G401.6 (cell line): ENCODE measurements at regions not wholly inside any gene's neighbourhood (a gene's known extent, or its start where the extent isn't known, plus 50 kb on each side); places are given as distances from the start of the nearest gene placed in this dataset.
"Not testable (repeated sequence)": the region's sequence is repeated elsewhere in the genome, so short reads cannot be mapped to it uniquely, and the experiment has no call there.

Experiments
- FAIRE-seq: peaks from 2 replicates; lab custom pipeline; 2012; peaks lifted over from hg19 to GRCh38; lab: Jason Lieb, UNC

DNA sequence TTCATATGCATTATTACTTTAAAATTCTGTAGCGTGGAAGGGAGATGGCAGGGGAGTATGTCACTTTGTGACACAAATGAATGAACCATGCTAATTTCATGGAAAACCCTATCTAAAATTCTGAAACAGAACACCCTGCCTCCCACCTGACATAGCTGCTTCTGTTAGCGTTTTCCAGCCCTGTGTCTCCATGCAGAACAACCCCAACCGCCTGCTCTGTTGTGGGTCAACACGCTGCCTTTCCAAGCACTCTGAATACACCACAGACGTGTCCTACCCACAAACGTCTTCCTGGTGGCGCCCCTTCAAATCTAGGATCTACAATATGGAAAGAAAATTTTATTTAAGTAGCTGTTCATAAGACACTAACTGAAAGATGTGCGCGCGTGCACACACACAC lies 238.6 kb downstream of the TRIML1 start:
- FAIRE-seq, result no peak

DNA sequence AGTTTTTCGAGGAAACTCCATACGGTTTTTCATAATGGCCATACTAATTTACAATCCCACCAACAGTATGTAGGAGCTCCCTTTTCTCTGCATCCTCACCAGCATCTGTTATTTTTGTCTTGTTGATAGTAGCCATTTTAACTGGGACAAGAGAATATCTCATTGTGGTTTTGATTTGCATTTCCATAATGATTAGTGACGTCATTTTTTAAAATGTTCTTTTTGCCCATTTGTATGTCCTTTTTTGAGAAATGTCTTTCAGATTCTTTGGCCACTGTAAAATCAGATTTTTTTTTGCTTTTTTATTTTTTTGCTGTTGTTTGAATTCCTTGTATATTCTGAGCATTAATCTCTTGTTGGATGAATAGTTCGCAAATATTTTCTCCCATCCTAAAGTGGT lies 243.9 kb downstream of the TRIML1 start:
- no peak for FAIRE-seq

GRCh38 chr4:188387179-188387791 lies 248.0 kb downstream of the TRIML1 start:
- FAIRE-seq, result no peak

GRCh38 chr4:188391349-188391748 lies 252.1 kb downstream of the TRIML1 start:
- not testable (repeated sequence) for FAIRE-seq

GRCh38 chr4:188396037-188396436 lies 256.8 kb downstream of the TRIML1 start:
- no peak for FAIRE-seq

DNA sequence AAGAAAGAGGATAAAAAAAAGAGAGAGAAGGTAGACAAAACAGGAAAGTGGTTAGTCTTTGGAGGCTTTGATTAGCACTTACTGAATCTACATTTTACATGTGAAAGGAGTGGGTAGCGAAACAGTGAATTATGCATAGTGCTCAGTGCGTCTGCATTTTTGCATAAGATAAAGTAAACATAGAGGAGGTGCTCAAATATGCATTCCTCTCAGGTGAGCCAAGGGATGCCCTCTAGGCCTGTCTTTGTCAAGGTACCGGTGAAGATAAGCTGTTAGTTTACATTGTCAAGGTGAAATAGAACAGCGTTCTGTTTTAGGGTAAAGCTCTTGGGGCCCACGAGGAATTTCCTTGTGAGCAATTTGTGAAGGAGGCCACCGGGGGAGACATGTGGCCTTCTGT lies 260.6 kb downstream of the TRIML1 start:
- FAIRE-seq, result no peak

DNA sequence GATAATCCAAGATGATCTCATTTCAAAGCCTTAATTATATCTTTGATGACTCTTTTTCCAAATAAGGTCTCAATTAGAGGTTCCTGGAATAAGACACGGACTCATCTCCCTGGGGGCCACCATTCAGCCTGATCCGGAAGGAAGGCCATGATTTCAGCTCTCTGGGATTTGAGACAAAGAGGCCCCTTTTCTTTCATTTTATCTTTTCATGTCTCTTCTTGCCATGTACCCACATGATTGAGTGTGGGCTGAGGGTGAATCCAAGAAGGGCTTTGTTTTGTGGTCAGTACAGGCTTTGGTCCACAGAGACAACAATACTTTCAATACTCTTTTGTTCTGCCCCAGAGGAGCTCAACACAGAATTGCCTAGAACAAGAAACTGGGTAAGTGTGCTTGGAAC lies 261.2 kb downstream of the TRIML1 start:
- FAIRE-seq, result no peak

- no peak for FAIRE-seq
Observed at GRCh38 chr4:188403272-188403671, 264.0 kb downstream of the TRIML1 start.

DNA sequence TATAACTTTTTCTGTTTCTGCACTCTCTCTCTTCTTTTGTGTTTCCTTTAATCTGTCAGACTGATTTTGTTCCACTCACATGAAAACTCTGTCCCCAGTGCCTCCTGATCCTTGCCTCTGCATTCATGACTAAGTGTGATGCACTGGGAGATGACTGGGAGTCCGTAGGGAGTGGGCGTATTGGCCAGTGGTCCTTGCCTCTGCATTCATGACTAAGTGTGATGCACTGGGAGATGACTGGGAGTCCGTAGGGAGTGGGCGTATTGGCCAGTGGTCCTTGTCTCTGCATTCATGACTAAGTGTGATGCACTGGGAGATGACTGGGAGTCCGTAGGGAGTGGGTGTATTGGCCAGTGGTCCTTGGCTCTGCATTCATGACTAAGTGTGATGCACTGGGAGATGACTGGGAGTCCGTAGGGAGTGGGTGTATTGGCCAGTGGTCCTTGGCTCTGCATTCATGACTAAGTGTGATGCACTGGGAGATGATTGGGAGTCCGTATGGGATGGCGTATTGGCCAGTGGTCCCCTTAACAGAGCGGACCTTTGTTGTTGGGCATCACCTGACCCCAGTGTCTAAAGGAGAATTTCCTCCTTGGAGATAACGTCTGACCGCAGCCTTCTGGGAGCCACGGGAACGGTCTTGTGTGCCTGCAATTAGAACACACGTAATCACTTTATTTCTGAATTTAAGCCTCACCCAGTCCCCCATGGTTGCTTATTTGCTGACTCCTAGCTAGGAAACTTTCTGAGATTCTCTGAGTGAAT lies 266.0 kb downstream of the TRIML1 start:
- not testable (repeated sequence) for FAIRE-seq

DNA sequence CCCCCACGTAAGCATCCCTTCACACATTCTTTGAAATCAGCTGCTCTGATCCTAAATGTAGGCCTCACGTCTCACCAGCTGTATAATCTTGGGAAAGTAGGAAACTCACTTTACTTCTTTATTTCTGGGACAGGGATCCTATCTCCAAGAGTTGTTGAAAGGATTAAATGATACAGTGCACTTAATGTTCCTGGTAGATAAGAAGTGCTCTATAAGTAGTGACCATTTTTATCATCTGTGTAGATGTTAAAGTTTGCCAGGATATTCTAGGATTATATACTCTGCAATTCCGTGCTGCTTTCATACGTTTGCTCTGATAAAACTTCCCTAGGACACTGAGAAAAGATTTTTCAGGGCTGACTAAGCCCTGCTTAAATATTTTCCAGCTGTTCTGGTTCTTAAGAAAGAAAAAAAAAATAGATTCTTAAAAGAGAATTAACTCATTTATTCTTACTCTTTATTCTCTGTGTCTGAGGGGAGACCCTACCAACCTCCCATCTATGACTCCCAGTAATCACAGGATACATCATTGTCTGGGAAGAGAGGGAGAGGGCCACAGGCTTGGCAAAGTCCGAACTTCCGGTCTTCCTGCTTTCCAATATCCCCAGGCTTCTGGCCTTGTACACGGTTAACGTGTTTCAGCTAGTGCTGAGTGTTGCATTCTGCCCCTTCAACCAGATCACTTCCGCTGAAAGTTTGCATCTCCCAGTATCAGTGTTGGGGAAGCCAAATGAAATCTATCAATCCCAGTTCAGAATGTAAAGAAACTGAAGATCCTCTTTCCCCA lies 269.2 kb downstream of the TRIML1 start:
- no peak for FAIRE-seq

- no peak for FAIRE-seq
Observed at GRCh38 chr4:188409851-188410250, 270.6 kb downstream of the TRIML1 start.

GRCh38 chr4:188411805-188412204 lies 272.6 kb downstream of the TRIML1 start:
- no peak for FAIRE-seq

DNA sequence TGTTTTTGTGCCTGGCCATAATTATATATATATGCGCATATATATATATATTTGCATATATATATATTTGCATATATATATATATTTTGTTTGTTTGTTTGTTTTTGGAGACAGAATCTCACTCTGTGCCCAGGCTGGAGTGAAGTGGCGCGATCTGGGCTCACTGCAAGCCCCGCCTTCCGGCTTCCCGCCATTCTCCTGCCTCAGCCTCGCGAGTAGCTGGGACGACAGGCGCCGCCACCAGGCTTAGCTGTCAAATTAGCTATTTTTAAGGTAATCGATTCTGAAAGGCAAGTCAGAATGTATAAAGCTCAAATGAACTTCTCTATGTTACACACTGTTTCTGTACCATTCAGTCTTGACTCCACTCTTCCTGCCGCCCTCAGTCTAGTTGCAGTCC lies 273.3 kb downstream of the TRIML1 start:
- FAIRE-seq, result no peak

DNA sequence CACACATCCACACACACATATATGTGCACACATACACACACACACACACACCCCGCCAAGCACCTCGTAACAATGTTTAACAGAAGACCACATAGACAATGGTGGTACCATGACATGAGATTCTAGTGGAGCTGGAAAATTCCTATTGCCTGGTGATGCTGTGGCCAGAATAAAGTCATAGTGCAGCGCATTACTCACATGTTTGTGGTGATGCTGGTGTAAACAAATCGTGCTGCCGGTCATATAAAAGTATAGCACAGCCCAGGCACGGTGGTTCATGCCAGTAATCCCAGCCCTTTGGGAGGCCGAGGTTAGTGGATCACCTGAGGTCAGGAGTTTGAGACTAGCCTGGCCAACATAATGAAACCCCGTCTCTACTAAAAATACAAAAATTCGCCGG lies 275.2 kb downstream of the TRIML1 start:
- no peak for FAIRE-seq

- no peak for FAIRE-seq
Observed at GRCh38 chr4:188417181-188417580, 277.9 kb downstream of the TRIML1 start.

DNA sequence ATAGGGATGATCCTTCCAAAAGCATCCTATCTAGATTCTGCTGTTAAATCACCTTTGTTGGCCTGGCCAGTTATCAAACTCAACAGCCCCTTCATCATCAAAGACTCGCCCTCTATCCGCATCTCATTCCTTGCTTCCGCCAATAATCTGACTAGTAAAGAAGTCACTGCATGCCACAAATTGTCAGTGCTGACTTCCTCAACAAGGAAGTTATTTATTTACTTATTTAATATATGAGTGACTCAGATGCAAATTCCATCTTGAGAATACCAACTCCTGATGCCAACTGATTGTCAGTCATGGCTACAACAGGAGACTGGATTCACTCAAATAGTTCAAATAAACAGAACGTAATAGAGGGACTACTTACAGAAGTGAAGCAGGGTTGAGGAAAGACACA lies 283.8 kb downstream of the TRIML1 start:
- no peak for FAIRE-seq

- no peak for FAIRE-seq
Observed at GRCh38 chr4:188428935-188429334, 289.7 kb downstream of the TRIML1 start.

DNA sequence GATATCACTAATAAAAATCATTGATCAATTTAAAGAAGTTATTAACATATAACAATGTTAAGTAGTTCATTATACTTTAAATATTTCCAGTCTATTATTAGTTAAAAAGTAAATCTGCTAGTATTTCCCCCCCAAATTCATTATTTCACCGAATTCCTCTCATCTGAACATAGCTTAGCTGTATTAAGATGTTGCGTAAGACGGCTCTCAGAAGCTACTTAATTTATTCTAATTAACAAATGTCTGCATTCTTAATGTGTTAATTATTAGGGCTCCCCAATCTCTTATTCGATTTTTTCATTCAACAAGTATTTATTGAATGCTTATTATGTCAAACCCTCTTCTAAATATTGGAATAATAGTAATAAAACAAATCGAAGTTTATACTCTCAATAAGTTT lies 290.7 kb downstream of the TRIML1 start:
- no peak for FAIRE-seq

GRCh38 chr4:188430384-188430783 lies 291.1 kb downstream of the TRIML1 start:
- no peak for FAIRE-seq

- no peak for FAIRE-seq
Observed at GRCh38 chr4:188432328-188432727, 293.1 kb downstream of the TRIML1 start.

DNA sequence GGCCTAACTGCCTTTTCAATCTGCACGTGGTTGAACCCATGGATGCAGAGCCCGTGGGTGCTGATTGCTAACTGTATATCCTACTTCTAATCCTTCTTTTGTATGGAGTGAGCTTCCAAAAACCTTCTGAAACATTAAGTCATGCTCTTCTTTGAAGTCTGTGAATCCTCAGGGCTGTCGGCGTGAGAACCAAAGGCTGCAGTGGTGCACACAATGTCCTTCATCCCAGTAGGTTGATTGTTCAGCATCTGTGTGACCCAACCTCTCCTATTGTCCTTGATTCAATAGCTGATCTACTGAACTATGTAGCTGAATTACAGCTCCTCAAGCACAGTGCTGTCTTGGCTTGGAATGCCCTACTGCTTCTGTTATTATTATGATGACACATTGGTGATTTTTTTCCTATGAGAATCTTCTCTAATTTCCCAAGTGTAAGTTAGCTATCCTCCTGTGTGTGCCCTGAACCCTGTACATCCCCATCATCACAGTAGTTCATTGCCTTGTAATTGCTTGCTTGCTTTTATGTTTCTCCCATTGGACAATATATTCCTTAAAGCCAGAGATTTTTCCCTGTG lies 294.6 kb downstream of the TRIML1 start:
- FAIRE-seq, result no peak

DNA sequence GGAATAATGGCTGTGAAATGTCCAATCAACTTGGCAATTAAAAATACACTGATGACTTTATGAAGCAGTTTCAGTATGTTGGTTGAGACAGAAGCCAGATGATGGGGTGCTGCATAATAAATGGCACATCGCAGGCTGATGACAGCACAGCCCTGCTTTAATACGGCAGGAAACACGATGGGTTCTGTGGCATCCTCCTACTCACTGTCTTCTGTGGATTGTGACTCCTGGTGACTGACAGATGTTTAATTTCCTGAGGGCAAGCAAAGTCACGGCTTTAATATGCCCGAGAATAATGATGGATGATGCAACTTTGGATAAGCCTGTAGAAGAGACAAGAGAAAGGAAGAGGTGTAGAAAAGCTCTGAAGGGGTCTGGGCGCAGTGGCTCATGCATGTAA lies 295.4 kb downstream of the TRIML1 start:
- no peak for FAIRE-seq

DNA sequence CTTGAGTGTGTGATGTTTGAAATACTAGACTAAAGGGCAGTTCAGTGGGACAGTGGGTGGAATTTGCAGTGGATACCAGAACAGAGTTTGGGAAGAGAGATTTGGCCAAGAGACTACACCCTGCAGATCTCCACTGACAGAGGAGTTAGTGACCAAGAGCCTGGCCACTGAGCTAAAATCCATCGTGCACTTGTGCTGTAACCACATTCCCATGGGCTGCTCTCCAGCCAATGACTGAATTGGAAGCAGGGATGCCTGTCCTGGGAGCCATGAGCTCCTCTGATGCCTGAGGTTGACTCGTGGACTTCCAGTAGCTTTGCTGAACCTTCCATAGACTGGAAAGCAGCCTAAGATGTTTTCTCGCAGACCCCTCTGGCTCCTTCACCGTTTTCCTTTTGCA lies 296.1 kb downstream of the TRIML1 start:
- FAIRE-seq, result no peak
